OCI-LY3 (cell line): ENCODE measurements at regions not wholly inside any gene's neighbourhood (a gene's known extent, or its start where the extent isn't known, plus 50 kb on each side); places are given as distances from the start of the nearest gene placed in this dataset.

Experiments
- H2AFZ ChIP-seq: fragments of 200-600, 300-600 bp; shearing (Covaris generic); 2 replicates; pipeline ENCODE4 v1.6.0; 2014; ENCODE audit warnings: antibody characterized with exemption, low read depth, low read length
- H3K27ac ChIP-seq: fragments of 200-600, 300-600 bp; sonication (generic); 2 replicates; pipeline ENCODE4 v1.5.1; 2014; ENCODE audit warnings: mild to moderate bottlenecking, low read length, moderate library complexity, mixed read lengths
- H3K27me3 ChIP-seq: fragments of 200-600, 300-600 bp; sonication (generic); 2 replicates; pipeline ENCODE4 v1.6.1; 2014; ENCODE audit warnings: low read depth, low read length, mixed read lengths
- H3K36me3 ChIP-seq: fragments of 200-600, 300-600 bp; sonication (generic); replicated peaks from 2 replicates; pipeline ENCODE3; 2014; ENCODE audit warnings: low read depth, low read length, mixed read lengths
- H3K4me1 ChIP-seq: fragments of 300-600, 200-600 bp; sonication (generic); 2 replicates; pipeline ENCODE4 v1.6.1; 2014; ENCODE audit warnings: low read length, mixed read lengths
- H3K4me2 ChIP-seq: fragments of 200-600, 300-600 bp; sonication (generic); 2 replicates; pipeline ENCODE4 v1.6.1; 2014; ENCODE audit warnings: low read length, mixed read lengths
- H3K4me3 ChIP-seq: fragments of 300-600, 200-600 bp; sonication (generic); 2 replicates; pipeline ENCODE4 v1.5.1; 2014; ENCODE audit warnings: antibody characterized with exemption, mild to moderate bottlenecking, low read length, moderate library complexity
- H3K79me2 ChIP-seq: fragments of 300-600, 200-600 bp; shearing (Covaris generic); 2 replicates; pipeline ENCODE4 v1.6.1; 2014; ENCODE audit warnings: mild to moderate bottlenecking, low read length, mixed read lengths
- H3K9ac ChIP-seq: fragments of 300-600, 200-600 bp; shearing (Covaris generic); 2 replicates; pipeline ENCODE4 v1.6.0; 2014; ENCODE audit warnings: mild to moderate bottlenecking, low read length, moderate library complexity
- H3K9me3 ChIP-seq: fragments of 200-600, 300-600 bp; shearing (Covaris generic); 2 replicates; pipeline ENCODE4 v1.6.1; 2014; ENCODE audit warnings: low read length, mixed read lengths; ENCODE audit not compliant: insufficient read depth
- H4K20me1 ChIP-seq: fragments of 200-600, 300-600 bp; sonication (generic); 2 replicates; pipeline ENCODE4 v1.6.1; 2016; ENCODE audit warnings: low read length, mixed read lengths; ENCODE audit not compliant: insufficient read depth
- EZH2phosphoT487 ChIP-seq: fragments of 200-600 bp; shearing (Covaris generic); IDR thresholded peaks from 2 replicates; pipeline ENCODE4 v1.6.1; 2018; ENCODE audit warnings: antibody characterized with exemption, mixed run types, low read depth
- TF ChIP-seq, protein P1 (sequence below): fragments of 200-600, 300-600 bp; sonication (generic); IDR thresholded peaks from 2 replicates; pipeline ENCODE4 v1.5.1; 2014; ENCODE audit warnings: antibody characterized with exemption, low read length, low read depth

DNA sequence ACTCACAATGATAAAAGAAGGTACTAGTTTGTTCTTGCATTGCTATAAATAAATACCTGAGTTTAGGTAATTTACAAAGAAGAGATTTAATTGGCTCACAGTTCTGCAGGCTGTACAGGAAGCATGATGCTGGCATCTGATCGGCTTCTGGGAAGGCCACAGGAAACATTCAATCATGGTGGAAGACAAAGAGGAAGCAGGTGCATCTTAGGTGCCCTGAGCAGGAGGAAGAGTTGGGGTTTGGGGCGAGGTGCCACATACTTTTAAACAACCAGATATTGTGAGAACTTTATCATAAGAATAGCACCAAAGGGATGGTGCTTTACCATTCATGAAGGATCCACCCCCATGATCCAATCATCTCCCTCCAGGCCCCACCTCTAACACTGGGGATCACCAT, 752.6 kb upstream of the FLRT2 start:
- H3K27ac ChIP-seq, result no peak overlapping the region
- H3K79me2 ChIP-seq, result no peaks in the 10 kb centered on the region
- no peak for TF ChIP-seq EZH2phosphoT487
- TF ChIP-seq, protein P1, sequence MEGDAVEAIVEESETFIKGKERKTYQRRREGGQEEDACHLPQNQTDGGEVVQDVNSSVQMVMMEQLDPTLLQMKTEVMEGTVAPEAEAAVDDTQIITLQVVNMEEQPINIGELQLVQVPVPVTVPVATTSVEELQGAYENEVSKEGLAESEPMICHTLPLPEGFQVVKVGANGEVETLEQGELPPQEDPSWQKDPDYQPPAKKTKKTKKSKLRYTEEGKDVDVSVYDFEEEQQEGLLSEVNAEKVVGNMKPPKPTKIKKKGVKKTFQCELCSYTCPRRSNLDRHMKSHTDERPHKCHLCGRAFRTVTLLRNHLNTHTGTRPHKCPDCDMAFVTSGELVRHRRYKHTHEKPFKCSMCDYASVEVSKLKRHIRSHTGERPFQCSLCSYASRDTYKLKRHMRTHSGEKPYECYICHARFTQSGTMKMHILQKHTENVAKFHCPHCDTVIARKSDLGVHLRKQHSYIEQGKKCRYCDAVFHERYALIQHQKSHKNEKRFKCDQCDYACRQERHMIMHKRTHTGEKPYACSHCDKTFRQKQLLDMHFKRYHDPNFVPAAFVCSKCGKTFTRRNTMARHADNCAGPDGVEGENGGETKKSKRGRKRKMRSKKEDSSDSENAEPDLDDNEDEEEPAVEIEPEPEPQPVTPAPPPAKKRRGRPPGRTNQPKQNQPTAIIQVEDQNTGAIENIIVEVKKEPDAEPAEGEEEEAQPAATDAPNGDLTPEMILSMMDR, result no peak
- no peak overlapping the region for H3K4me2 ChIP-seq
- no peak overlapping the region for H3K9ac ChIP-seq
- no peak overlapping the region for H2AFZ ChIP-seq
- no peaks in the 10 kb centered on the region for H3K9me3 ChIP-seq
- H4K20me1 ChIP-seq, result no peaks in the 10 kb centered on the region
- H3K36me3 ChIP-seq, result no peaks in the 10 kb centered on the region
- no peak overlapping the region for H3K4me3 ChIP-seq
- no peaks in the 10 kb centered on the region for H3K27me3 ChIP-seq
- H3K4me1 ChIP-seq, result peaks cover 6% of the 10 kb centered on the region

DNA sequence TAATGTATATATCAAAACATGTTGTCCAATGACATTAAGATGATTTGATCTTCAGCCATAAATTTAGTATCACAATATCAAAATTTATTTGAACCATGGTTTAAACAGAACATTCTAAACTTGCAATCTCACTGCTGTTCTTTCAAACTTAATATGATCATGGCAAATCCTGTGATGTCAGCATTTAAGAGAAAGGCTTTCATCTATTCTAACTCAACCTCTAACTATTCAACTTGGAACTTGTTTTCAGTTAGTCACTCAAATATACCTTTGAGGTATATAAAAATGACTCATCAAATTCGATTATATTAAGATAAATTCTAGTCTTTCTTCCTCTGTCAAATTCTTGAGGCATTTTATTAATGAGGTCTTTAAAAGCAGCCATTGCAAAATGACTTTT, 747.0 kb upstream of the FLRT2 start:
- H3K9me3 ChIP-seq, result no peaks in the 10 kb centered on the region
- H3K27me3 ChIP-seq, result no peaks in the 10 kb centered on the region
- H4K20me1 ChIP-seq, result no peaks in the 10 kb centered on the region
- no peak overlapping the region for H3K9ac ChIP-seq
- no peaks in the 10 kb centered on the region for H3K36me3 ChIP-seq
- H3K4me1 ChIP-seq, result 0 out of 2 replicates have a peak, but pooled peaks cover 3% of the 10 kb centered on the region
- no peak overlapping the region for H3K27ac ChIP-seq
- H3K4me3 ChIP-seq, result no peak overlapping the region
- H3K4me2 ChIP-seq, result no peak overlapping the region
- H3K79me2 ChIP-seq, result no peaks in the 10 kb centered on the region
- no peak overlapping the region for H2AFZ ChIP-seq
- no peak for TF ChIP-seq EZH2phosphoT487
- TF ChIP-seq, protein P1, result no peak

DNA sequence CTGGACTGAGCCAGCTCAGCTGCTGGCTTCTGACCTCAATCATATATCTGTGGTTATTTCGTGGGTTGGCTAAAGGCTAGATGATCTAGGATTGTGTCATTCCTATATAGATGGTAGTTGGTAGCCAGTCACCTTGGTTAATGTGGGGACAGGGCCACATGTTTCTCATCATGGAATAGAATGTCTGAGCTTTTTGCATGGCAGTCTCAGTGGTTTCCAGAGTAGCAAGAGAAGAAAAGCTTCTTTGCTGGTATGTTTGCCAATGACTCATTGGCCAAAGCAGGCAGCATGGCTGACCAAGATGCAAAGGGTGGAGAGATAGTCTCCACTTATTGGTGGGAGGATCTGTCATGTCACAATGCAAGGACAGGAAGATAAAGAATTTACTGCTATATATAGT, 746.4 kb upstream of the FLRT2 start:
- no peaks in the 10 kb centered on the region for H3K79me2 ChIP-seq
- H3K9me3 ChIP-seq, result no peaks in the 10 kb centered on the region
- no peak overlapping the region for H2AFZ ChIP-seq
- H3K9ac ChIP-seq, result no peak overlapping the region
- no peak overlapping the region for H3K27ac ChIP-seq
- no peaks in the 10 kb centered on the region for H3K36me3 ChIP-seq
- H3K27me3 ChIP-seq, result no peaks in the 10 kb centered on the region
- no peak overlapping the region for H3K4me2 ChIP-seq
- TF ChIP-seq, protein P1, result no peak
- no peak for TF ChIP-seq EZH2phosphoT487
- H3K4me1 ChIP-seq, result 0 out of 2 replicates have a peak, but pooled peaks cover 3% of the 10 kb centered on the region
- H4K20me1 ChIP-seq, result no peaks in the 10 kb centered on the region
- H3K4me3 ChIP-seq, result no peak overlapping the region

DNA sequence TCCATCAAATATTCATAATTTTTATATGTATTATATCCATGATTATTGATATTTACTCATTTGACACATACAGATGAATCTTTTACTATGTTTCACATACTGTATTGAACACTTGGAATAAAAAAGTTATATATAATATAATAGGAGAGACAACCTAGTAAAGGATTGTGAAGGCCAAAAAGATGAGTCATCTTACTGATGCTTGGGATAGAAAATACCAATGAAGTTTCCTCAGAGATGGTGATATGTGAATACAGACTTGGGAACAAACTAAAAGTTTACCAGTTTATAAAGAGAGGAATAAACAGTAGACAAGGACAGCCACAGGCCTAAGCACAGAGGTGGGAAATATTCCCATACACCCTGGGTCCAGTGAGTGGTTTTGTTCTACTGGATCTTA, 743.9 kb upstream of the FLRT2 start:
- no peak overlapping the region for H3K9ac ChIP-seq
- no peaks in the 10 kb centered on the region for H4K20me1 ChIP-seq
- no peak overlapping the region for H3K4me3 ChIP-seq
- no peak overlapping the region for H3K27ac ChIP-seq
- no peaks in the 10 kb centered on the region for H3K27me3 ChIP-seq
- no peaks in the 10 kb centered on the region for H3K79me2 ChIP-seq
- TF ChIP-seq EZH2phosphoT487, result no peak
- TF ChIP-seq, protein P1, result no peak
- H3K36me3 ChIP-seq, result no peaks in the 10 kb centered on the region
- no peaks in the 10 kb centered on the region for H3K9me3 ChIP-seq
- H3K4me1 ChIP-seq, result peaks cover 9% of the 10 kb centered on the region
- no peak overlapping the region for H2AFZ ChIP-seq
- H3K4me2 ChIP-seq, result no peak overlapping the region
